Upper lobe of left lung (tissue), 4 donors: ENCODE measurements at regions not wholly inside any gene's neighbourhood (a gene's known extent, or its start where the extent isn't known, plus 50 kb on each side); places are given as distances from the start of the nearest gene placed in this dataset.

Experiments used
- EP300 ChIP-seq, 4 donors: sonication (generic); formaldehyde crosslinking; IDR thresholded peaks; one replicate each; pipeline ENCODE4 v1.5.1; 2017; ENCODE audit warnings: antibody characterized with exemption in 4 of 4, control low read depth in 2 of 4
- POLR2A ChIP-seq, 4 donors: fragments of 450-650 bp; IDR thresholded peaks; one replicate each; pipeline ENCODE4 v1.5.1; 2016 to 2017; ENCODE audit warnings: antibody characterized with exemption in 4 of 4, mild to moderate bottlenecking in 2 of 4
- POLR2AphosphoS5 ChIP-seq, 2 donors: sonication (generic); formaldehyde crosslinking; IDR thresholded peaks; one replicate each; pipeline ENCODE4 v1.5.1; 2017; ENCODE audit warnings: antibody characterized with exemption in 2 of 2
- TF ChIP-seq, protein P1 (sequence below), 6 experiments: fragments of 450-650 bp in 4 of 6; fragments of 200-600 bp in 2 of 6; sonication (generic) in 2 of 6; IDR thresholded peaks; one replicate each; pipeline ENCODE4 v1.5.1; 2016 to 2019; ENCODE audit warnings: antibody characterized with exemption in 6 of 6

DNA sequence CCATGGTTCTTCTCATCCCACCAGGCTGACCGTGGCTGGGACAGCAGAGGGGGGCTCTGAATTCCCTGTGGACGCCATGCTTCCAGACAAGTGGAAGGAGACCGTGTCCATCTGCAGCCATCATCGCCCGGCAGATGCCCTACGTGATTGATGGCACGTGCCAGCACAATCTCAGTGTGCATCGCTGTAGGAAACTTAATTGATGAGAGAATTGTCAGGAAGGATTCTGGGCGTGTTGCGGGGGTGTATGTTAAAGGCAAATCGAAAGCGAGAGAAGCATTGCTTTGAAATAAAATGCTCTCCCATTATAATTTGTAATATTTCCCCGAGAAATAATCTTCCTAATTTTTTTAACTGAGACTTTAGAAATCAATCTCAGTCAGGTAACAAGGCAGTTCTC, 185.5 kb upstream of the CDH4 start:
- TF ChIP-seq, protein P1, sequence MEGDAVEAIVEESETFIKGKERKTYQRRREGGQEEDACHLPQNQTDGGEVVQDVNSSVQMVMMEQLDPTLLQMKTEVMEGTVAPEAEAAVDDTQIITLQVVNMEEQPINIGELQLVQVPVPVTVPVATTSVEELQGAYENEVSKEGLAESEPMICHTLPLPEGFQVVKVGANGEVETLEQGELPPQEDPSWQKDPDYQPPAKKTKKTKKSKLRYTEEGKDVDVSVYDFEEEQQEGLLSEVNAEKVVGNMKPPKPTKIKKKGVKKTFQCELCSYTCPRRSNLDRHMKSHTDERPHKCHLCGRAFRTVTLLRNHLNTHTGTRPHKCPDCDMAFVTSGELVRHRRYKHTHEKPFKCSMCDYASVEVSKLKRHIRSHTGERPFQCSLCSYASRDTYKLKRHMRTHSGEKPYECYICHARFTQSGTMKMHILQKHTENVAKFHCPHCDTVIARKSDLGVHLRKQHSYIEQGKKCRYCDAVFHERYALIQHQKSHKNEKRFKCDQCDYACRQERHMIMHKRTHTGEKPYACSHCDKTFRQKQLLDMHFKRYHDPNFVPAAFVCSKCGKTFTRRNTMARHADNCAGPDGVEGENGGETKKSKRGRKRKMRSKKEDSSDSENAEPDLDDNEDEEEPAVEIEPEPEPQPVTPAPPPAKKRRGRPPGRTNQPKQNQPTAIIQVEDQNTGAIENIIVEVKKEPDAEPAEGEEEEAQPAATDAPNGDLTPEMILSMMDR (IDR thresholded peaks at IDR 0.05): no peak
- TF ChIP-seq POLR2AphosphoS5 (IDR thresholded peaks at IDR 0.05): no peak
- TF ChIP-seq POLR2A (IDR thresholded peaks at IDR 0.05): no peak
- TF ChIP-seq EP300 (IDR thresholded peaks at IDR 0.05): no peak
